HG02571 (cell line): ENCODE measurements at regions not wholly inside any gene's neighbourhood (a gene's known extent, or its start where the extent isn't known, plus 50 kb on each side); places are given as distances from the start of the nearest gene placed in this dataset.

Experiments
- ATAC-seq: cut with Tn5 transposase; IDR thresholded peaks from one replicate; pipeline ENCODE4 v1.9.1; 2021; ENCODE audit warnings: mild to moderate bottlenecking, moderate library complexity; ENCODE audit not compliant: unreplicated experiment

DNA sequence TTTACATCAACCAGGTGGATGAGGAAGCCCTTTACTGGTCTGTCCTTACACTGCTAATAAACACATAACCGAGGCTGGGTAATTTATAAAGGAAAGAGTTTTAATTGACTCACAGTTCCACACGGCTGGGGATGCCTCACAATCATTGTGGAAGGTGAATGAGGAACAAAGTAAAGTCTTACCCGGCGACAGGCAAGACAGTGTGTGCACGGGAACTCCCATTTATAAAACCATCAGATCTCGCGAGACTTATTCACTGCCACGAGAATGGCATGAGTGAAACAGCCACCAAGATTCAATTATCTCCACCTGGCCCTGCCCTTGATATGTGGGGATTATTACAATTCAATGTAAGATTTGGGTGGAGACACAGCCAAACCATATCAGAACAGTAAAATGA is 67.3 kb upstream of the GRAMD2B start:
- ATAC-seq = no peak

DNA sequence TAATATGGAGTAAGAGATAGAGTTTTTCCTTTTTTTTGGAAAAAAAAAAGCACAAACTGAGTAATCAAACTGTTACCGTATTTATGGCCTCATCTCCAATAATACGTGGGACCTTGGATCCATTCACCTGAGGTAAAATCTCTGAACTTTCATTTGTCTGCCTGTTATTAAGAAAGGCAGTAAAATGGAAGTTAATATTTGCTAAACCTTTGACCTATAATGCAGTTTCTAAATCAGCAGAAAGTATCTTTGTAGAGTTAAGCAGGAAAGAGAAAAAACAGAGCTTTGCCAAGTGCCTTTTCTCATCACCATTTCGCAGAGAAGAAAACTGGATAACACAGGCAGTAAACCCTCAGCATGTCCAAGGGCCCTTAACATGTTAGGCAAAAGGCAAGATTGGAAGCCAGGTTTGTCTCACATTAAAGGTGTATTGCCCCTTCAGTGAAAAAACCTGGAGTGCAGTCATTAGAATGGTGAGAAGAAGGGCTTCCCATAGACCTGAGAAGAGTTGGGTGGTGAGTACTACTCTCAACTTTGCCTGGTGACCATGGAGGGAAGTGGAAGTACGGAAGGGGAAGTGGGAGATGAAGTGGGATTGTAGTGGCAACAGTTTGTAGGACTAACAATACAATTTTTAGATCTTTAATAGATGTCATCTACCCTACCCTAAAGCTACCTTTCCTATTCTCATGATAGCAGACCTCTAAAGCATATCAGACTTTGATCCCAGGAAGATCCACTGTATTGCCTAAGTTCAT is 65.4 kb upstream of the GRAMD2B start:
- no peak for ATAC-seq

DNA sequence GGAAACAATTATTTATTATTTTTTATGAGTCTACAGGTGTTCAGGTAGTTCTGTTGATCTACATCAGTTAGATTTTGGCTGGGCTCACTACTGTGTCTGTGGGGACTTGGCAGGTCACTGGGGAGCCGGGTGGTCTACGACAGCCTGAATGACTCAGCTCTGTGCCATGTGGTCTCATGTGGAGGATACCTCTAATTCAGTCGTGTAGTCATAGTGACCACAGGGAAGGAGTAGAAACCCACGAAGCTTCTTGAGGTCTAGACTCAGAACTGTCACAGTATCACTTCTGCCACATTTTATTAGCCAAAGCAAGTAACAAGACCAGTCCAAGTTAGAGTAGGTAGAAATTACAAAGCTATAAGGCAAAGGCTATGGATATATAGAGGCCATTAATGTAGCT is 64.7 kb upstream of the GRAMD2B start:
- peak; percentile 82 for ATAC-seq

DNA sequence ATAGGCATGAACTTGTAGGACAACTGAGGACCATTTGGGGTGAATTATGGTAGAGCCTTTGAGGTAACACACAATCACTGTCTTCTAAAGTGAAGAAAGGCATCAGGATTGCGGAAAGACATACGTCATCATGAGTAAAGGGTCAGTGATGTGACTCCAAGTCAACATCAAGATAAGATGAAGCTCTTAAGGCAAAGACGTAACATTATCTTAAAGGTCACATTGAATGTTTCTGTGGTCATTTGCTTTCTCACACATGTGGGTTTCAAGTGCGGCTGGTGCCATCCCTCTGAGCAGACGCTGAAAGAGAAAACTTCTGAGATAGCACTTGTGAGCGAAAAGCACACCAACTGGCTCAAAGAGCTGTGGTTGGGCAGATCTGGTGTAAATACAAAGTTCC is 63.3 kb upstream of the GRAMD2B start:
- ATAC-seq = peak; percentile 48

DNA sequence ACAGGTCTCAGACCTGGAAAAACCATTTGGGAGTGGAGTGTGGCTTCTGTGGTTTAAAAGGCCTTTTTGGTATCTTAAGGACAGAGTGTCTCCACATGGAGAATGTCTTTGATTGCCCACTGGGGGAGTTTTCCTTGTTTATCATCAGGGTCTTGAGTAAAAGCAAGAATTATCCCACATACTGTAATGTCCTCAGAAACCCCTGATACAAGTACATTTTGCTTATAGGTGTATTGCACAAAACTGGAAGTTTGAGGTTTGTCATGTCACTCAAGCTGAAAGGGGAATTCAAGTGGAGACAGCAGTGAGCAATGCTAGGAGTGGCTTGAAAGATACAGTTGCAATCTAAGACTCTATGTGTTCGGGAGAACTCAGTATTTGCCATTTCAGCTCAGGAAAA is 62.7 kb upstream of the GRAMD2B start:
- no peak for ATAC-seq

DNA sequence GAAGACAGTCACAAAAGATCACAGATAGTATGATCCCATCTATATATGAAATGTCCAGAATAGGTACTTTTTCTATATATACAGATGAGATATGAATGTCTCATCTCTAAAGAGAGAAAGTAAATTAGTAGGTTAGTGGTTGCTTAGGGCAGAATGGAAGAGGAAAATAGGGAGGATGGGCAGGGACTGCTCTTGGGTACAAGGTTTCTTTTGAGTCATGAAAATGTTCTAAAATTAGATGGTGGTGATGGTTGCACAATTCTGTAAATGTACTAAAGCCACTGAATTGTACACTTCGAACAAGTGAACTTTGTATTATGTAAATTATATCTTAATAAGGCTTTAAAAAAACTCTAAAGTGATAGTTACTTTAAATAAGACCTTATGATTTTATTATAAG is 59.6 kb upstream of the GRAMD2B start:
- ATAC-seq = no peak

DNA sequence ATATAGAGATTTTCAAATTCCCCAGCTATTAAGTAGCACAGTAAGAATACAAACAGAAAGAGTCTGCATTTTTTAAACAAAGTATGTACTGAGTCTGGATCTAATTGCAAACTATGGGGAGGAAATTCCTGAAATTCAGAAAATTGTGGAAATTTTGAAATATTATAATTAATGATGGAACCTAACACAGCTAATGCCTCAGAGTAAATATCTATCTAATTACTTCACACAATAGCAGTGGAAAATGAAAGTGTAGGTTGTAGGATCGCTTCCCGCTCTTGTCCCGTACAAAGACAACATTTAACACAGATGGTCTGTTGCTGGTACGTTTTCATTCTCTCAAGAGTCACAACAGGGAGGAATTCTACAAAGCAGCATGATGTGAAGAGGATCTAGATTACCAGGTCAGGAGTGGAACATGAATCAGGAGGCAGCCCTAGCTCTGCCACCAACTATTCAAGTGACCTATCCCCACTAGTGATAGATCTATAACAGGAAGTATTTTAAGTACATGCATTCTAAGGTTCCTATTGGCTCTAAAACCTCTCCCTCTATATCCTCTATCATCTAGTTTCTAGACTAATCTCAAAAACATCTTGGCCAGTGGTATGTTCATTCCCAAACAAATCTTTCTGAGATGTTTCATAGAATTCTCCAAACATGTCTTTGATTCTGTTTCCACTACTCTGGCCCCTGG is 58.9 kb upstream of the GRAMD2B start:
- no peak for ATAC-seq

DNA sequence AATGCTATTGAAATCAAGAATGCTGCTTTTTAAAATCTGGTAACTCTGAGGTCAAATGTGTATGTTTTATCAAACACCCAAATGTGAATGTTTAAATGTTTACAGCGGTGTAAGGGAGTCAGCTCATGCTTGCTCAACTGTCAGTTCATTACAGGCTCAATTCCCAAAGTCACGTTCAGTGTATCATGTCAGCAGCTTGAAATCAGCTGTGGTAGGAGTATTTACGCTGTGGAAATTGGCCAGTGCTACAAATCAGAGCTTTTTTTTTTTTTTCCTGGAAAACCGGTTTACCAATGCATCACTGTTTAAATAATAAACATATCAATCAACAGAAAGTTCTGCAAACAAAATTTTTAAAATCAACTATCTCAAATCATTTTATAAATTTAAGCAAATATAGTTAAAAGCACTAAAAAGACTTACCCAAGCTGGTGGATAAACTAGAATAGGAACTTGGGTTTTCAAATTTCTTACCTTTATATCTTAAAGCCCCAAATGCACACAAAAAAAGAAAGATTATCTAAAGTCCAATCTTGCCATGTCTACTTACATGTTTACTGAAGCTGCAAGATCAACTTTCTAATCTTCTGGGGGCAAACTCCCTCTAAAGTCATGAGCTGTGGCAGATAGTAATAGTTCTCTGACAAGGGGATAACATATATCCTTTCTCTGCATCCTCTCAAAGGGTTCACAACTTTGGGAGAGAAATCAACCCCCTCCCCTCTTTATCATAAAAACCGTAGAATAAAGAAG is 57.6 kb upstream of the GRAMD2B start:
- ATAC-seq = no peak

DNA sequence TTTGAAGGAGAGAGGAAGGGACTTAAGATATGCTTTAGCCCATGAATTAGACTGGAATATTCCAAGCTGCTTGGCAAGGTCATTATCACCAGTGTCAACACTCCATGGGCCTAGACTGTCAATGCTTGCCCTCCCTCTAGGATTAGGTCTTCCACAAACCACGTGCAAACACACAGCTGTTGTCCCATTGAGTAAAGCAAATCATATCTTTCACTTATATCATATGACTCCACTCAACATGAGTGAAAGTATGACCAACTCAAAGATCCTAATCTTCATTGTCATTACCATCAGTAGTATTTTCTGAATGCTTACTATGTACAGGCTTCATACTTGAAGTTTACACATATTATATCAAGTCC is 57.0 kb upstream of the GRAMD2B start:
- no peak for ATAC-seq

DNA sequence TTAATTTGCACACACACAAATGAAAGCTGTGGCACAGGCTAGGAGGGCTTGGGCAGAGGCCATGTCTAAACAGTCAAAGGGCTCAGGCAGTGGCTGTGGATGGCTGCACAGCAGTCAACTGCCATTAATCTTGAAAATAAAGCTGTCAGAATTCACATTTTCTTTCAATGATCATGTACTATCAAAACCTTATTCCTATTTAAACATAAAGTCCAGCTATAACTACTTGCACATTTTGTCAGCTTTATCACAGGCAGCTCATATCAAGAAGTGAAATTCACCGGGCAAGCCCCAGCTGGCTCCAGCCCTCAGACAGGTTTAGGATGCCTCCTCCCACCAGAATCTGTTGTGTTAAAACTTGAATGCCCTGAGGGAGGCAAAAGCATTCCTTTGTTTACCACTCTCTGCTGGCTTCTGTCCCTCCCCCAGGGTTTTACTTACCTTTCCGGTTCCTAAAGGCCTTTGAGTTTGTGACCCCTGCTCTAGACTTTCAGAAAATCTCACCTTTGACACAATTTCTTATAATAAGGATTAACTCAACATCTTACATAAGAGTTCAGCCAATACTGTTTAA is 54.9 kb upstream of the GRAMD2B start:
- ATAC-seq = no peak

DNA sequence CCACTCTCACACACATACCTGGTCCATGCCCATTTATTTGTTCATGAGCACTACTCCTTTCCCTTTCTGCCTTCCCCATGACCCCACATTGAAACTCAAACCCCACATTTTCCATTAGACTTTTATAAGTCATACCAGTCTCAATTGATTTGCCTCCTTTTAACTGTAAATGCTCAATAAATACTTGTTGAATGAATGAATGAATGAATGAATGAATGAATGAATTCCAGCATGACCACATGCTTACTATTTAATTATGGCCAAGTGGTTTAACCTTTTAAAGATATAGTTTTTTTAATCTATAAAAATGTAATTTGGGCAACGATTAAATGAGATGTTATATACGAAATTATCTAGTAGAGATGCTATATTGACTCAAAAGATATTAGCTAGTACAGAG is 54.1 kb upstream of the GRAMD2B start:
- ATAC-seq = no peak

DNA sequence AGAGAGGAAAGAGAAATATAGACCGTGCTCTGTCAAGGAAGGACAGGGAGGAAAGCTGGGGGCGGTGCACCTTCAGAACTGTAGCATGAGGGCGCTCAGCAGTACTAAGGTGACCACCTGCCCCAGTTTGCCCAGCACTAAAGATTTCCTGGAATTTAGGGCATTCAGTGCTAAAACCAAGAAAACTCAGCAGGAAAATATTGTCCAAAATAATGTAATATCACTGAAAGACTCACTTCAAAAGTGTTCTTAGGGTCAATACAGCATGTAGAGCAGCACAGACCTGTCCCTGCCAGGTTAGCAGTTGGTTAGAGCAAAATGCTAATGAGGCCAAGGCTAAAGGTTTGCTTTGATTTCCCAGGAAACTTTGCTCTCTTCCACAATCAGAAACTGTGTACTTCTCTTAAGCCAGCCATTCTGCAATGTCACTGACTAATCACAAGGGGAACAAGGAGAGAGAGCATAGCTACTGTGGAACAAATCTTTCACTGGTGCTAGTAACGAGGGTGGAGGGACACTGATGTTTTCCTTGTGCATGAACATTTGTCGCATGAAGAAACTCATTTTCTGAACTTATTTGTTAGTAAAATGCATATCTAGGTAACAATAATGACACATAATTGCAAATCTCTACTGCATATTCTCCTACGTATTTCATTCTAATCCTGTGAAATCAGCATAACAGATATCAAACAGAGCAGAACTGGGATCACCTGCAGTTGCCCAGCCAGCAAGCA is 53.0 kb upstream of the GRAMD2B start:
- ATAC-seq = no peak

DNA sequence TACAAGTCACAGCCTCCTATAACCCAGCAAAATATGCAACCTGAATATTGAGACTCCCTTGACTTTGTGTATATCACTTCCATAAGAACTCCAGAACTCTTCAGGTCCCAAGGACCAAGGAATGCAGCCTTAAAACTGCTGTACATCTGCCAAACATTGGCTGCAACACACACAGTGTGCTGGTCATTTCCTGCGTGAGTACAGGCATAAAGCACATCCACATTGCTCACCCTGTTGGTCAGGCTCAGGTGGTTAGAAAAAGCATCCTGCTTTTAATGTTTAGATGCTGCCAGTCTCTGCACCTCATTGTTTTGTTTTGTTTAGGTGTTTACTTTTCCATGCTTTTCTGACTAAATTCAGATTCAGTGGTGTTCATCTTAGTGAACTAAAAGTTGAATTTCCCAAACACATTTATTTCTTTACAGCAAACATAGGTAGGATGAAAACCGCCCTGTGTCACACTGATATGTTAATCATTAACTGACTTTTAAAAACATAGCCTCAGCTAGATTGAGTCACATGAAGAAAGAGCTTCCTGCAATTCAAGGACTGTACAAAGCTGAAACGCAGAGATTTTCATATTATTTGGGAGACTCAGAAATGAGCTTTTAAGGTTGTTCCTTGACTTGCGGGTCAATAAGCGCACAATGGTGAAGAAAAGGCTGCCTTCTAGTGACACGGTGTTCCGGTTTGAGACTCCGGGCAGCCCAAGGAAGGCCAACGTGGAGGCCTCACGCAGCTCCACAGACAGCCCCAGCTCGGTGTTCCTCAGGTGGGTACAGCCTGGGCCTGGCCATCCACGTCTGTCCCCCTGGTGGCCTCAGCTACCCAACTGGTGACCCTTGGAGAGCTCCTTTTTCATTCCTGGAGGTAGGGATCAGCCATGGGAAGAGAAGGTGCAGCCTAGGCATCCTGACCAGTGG is 52.2 kb upstream of the GRAMD2B start:
- no peak for ATAC-seq

DNA sequence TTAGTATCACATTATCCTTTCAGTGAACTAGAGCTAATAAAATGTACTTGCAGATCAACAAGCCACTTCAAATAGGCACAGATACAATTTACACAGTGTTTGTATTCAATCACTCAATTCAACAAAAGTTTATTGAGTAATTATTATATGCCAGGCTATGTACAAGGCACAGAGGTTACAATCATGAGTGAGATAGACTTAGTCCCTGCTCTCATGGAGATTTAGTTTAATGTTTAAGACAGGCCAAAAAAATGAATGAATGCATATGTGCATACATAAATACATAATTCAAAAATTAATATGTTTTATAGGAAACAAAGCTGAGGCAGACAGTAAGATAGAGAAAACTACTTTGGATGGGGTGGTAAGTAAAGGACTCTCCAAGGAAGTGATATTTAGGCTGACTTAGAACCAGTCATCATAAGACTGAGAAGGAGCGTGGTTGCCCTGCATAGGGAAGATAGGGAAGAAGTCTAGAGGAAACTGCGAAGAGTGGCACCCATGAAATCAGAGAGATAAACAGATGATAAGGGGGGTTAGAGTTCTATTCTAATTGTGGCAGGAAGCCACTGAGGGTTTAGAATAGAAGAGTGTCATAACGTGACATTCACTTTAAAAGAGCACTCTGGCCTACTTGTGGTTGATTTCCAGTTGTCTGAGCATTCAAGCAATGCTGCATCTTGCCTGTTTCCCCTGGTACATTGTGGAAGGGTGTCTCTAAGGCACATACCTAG is 49.7 kb upstream of the GRAMD2B start:
- ATAC-seq = no peak
